AG09309 (cell line): ENCODE measurements at regions not wholly inside any gene's neighbourhood (a gene's known extent, or its start where the extent isn't known, plus 50 kb on each side); places are given as distances from the start of the nearest gene placed in this dataset.
"Not testable (repeated sequence)": the region's sequence is repeated elsewhere in the genome, so short reads cannot be mapped to it uniquely, and the experiment has no call there.

Source experiments
- DNase-seq: peaks from one replicate; pipeline ENCODE4 v3.0.0-alpha.2; 2010; ENCODE audit warnings: low read depth
- H3K4me3 ChIP-seq: 2 replicates; pipeline ENCODE4 v1.5.1; 2011; ENCODE audit warnings: mild to moderate bottlenecking, low read depth, low read length, moderate library complexity; ENCODE audit not compliant: control insufficient read depth
- TF ChIP-seq, protein P1 (sequence below): IDR thresholded peaks from 2 replicates; pipeline ENCODE4 v1.5.1; 2011; ENCODE audit warnings: mild to moderate bottlenecking, low read depth, low read length, inconsistent platforms; ENCODE audit not compliant: insufficient read depth, control insufficient read depth; ENCODE audit errors: missing control alignments

- TF ChIP-seq, protein P1, sequence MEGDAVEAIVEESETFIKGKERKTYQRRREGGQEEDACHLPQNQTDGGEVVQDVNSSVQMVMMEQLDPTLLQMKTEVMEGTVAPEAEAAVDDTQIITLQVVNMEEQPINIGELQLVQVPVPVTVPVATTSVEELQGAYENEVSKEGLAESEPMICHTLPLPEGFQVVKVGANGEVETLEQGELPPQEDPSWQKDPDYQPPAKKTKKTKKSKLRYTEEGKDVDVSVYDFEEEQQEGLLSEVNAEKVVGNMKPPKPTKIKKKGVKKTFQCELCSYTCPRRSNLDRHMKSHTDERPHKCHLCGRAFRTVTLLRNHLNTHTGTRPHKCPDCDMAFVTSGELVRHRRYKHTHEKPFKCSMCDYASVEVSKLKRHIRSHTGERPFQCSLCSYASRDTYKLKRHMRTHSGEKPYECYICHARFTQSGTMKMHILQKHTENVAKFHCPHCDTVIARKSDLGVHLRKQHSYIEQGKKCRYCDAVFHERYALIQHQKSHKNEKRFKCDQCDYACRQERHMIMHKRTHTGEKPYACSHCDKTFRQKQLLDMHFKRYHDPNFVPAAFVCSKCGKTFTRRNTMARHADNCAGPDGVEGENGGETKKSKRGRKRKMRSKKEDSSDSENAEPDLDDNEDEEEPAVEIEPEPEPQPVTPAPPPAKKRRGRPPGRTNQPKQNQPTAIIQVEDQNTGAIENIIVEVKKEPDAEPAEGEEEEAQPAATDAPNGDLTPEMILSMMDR: no peak
- no peak overlapping the region for H3K4me3 ChIP-seq
- DNase-seq: no peak
Measured at GRCh38 chr9:134571326-134571931, 70.2 kb upstream of the COL5A1 start.

DNA sequence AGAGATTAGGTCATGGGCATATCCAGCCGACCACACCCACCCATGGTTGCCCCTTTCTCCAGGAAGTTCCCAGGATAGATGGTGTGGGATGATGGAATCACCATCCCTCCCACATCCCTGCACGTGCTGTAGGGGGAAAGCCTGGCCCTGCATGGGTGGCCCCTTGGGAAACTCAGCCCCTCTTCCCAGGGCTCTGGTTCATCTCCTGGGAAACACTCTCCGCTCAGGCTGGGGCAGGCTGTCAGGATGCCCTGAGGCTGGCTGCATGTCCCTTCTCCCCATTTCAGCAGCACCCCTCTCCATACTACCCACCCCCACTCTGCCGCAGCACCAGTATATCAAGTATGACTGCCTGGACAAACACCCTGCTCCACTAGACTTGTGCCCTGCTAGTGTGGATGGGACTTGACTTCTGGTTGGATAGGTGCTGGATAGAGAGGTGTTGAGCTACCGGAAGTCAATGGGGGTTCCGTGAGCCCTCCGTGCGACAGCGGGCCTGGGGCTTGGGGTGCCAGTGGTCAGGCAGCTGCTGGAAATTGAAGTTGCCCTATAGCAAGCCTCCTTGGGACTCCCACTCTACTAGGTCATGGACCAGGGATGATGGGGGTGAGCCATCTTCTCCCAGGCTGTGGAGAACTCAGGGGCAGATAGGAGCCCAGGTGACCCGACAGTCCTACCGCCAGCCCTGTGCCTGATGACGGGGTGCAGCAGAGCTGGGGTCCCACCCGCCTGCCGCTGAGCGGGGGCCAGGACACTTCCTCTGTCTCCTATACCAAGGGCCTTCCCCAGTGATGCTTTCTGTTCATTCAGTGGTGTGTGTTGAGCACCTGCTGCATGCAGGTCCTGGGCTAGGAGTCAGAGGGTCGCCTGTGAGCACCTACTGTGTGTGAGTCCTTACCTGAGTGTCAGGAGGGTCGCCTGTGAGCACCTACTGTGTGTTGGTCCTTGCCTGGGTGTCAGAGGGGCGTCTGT, 69.4 kb upstream of the COL5A1 start:
- TF ChIP-seq, protein P1: no peak
- DNase-seq: no peak
- no peak overlapping the region for H3K4me3 ChIP-seq

GRCh38 chr9:134574686-134575085, 66.9 kb upstream of the COL5A1 start:
- not testable (repeated sequence) for DNase-seq, H3K4me3 ChIP-seq

- no peak overlapping the region for H3K4me3 ChIP-seq
- TF ChIP-seq, protein P1: no peak
- DNase-seq: no peak
Measured at GRCh38 chr9:134575103-134575900, 66.3 kb upstream of the COL5A1 start.

DNA sequence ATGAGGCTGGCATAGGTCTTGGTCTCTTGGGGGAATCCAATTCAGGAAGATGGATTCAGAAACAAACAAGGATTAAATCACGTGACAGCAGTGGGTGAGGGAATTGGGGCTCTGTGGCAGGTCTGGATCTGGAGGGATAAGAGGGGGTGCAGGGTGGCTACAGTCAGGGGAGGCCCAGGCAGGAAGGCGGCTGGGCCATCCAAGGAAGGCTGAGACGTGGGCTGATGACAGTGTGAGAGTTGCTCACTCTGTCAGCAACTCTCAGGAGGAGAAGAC, 65.8 kb upstream of the COL5A1 start:
- no peak for DNase-seq
- TF ChIP-seq, protein P1: no peak
- H3K4me3 ChIP-seq: no peak overlapping the region

DNA sequence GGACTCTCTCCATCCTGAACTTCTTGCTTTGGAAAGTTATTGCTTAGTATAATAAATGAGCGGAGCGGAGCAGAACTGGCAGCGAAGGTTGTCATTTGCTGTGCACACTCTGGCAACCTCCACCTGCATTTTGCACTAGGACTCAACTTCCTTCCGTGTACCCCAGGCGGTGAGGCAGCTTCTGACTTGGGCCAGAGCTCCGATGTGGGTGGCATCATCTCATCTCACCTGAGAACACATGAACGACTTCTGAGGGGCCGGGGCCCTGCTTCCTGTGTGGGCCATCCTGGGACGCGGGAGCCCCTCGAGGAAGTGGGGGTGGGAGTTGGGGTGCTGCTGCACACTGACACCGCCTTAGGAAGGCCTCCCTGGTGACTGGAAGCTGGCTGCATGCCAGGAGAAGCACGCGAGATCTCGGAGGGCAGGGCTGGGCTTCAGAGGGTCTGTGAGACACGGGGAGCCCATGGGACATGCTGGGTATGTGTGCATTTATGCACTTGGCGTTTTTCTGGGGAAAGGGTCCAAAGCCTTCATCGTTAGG, 56.5 kb upstream of the COL5A1 start:
- TF ChIP-seq, protein P1: no peak
- no peak overlapping the region for H3K4me3 ChIP-seq
- DNase-seq: no peak
